Liver (tissue), 7 donors: ENCODE measurements at regions not wholly inside any gene's neighbourhood (a gene's known extent, or its start where the extent isn't known, plus 50 kb on each side); places are given as distances from the start of the nearest gene placed in this dataset.

Experiments used
- DNase-seq: peaks from one replicate; pipeline ENCODE4 v3.0.0-alpha.2; 2017; ENCODE audit warnings: low spot score
- H3K27ac ChIP-seq, 2 donors: one replicate each; pipeline ENCODE4 v1.7.0; 2013; ENCODE audit warnings: inconsistent platforms in 2 of 2, low read length in 2 of 2, control low read depth in 1 of 2, low read depth in 1 of 2, mild to moderate bottlenecking in 1 of 2
- H3K27me3 ChIP-seq, 4 donors: one replicate each; pipeline versions ENCODE4 v1.6.1 to v1.7.0; 2013; ENCODE audit warnings: low read length in 3 of 4, inconsistent platforms in 1 of 4, mild to moderate bottlenecking in 1 of 4, moderate library complexity in 1 of 4; ENCODE audit not compliant: control insufficient read depth in 4 of 4, insufficient read depth in 4 of 4
- H3K36me3 ChIP-seq, 4 donors: one replicate each; pipeline versions ENCODE4 v1.6.1 to v1.7.0; 2013; ENCODE audit warnings: low read length in 3 of 4, mild to moderate bottlenecking in 3 of 4, low read depth in 1 of 4, moderate library complexity in 1 of 4; ENCODE audit not compliant: control insufficient read depth in 4 of 4, insufficient read depth in 3 of 4
- H3K4me1 ChIP-seq, 4 donors: one replicate each; pipeline versions ENCODE4 v1.6.1 to v1.7.0; 2013; ENCODE audit warnings: low read length in 3 of 4, mild to moderate bottlenecking in 3 of 4, moderate library complexity in 1 of 4; ENCODE audit not compliant: control insufficient read depth in 4 of 4, insufficient read depth in 4 of 4
- H3K4me3 ChIP-seq, 3 donors: one replicate each; pipeline versions ENCODE4 v1.6.1 to v1.7.0; 2013; ENCODE audit warnings: low read length in 3 of 3, control low read depth in 1 of 3, low read depth in 1 of 3, mild to moderate bottlenecking in 1 of 3
- H3K9ac ChIP-seq, 2 donors: one replicate each; pipeline ENCODE4 v1.7.0; 2013; ENCODE audit warnings: low read length in 2 of 2, mild to moderate bottlenecking in 2 of 2, moderate library complexity in 2 of 2, control low read depth in 1 of 2, low read depth in 1 of 2
- H3K9me3 ChIP-seq, 4 donors: one replicate each; pipeline versions ENCODE4 v1.6.1 to v1.7.0; 2013; ENCODE audit warnings: low read length in 3 of 4; ENCODE audit not compliant: control insufficient read depth in 4 of 4
- EGR1 ChIP-seq, 2 donors: IDR thresholded peaks; 2 replicates each; pipeline ENCODE4 v1.6.1; 2016 to 2018; ENCODE audit warnings: antibody characterized with exemption in 2 of 2, low read depth in 2 of 2
- FOXA1 ChIP-seq: IDR thresholded peaks from 2 replicates; pipeline ENCODE4 v1.6.1; 2016; ENCODE audit warnings: antibody characterized with exemption
- FOXA2 ChIP-seq: IDR thresholded peaks from 2 replicates; pipeline ENCODE4 v1.6.1; 2016; ENCODE audit warnings: antibody characterized with exemption
- GABPA ChIP-seq, 2 donors: IDR thresholded peaks in 1 of 2; conservative IDR thresholded peaks in 1 of 2; 2 replicates each; pipeline ENCODE4 v1.6.1; 2016; ENCODE audit warnings: antibody characterized with exemption in 2 of 2, mild to moderate bottlenecking in 1 of 2, moderate library complexity in 1 of 2
- HNF4A ChIP-seq, 2 donors: conservative IDR thresholded peaks; 2 replicates each; pipeline ENCODE4 v1.6.1; 2016; ENCODE audit warnings: antibody characterized with exemption in 2 of 2, mild to moderate bottlenecking in 2 of 2
- HNF4G ChIP-seq: IDR thresholded peaks from 2 replicates; pipeline ENCODE4 v1.6.1; 2016; ENCODE audit warnings: antibody characterized with exemption
- JUND ChIP-seq, 2 donors: IDR thresholded peaks; 2 replicates each; pipeline ENCODE4 v1.6.1; 2016; ENCODE audit warnings: antibody characterized with exemption in 2 of 2
- NR2F2 ChIP-seq: IDR thresholded peaks from 2 replicates; pipeline ENCODE4 v1.6.1; 2016; ENCODE audit warnings: antibody characterized with exemption
- RAD21 ChIP-seq, 2 donors: IDR thresholded peaks; 2 replicates each; pipeline ENCODE4 v1.6.1; 2016; ENCODE audit warnings: antibody characterized with exemption in 2 of 2, mild to moderate bottlenecking in 2 of 2
- RXRA ChIP-seq, 2 donors: IDR thresholded peaks; 2 replicates each; pipeline ENCODE4 v1.6.1; 2017 to 2018; ENCODE audit warnings: antibody characterized with exemption in 2 of 2, mild to moderate bottlenecking in 1 of 2
- SP1 ChIP-seq: IDR thresholded peaks from 2 replicates; pipeline ENCODE4 v1.6.1; 2018; ENCODE audit warnings: antibody characterized with exemption, mild to moderate bottlenecking
- TAF1 ChIP-seq: conservative IDR thresholded peaks from 2 replicates; pipeline ENCODE4 v1.6.1; 2016; ENCODE audit warnings: antibody characterized with exemption, mild to moderate bottlenecking
- YY1 ChIP-seq: IDR thresholded peaks from 2 replicates; pipeline ENCODE4 v1.6.1; 2016; ENCODE audit warnings: antibody characterized with exemption, mild to moderate bottlenecking
- WGBS: extraction: QIAGEN DNeasy Blood & Tissue Kit; methylation state at CpG from one replicate; pipeline ENCODE4 v1.1.7; 2013; 5-methylcytosine and 5-hydroxymethylcytosine counted together
- TF ChIP-seq, protein P1 (sequence below): IDR thresholded peaks from 2 replicates; pipeline ENCODE4 v1.6.1; 2016; ENCODE audit warnings: antibody characterized with exemption
- TF ChIP-seq, protein P2 (sequence below): IDR thresholded peaks from 2 replicates; pipeline ENCODE4 v1.6.1; 2016; ENCODE audit warnings: antibody characterized with exemption
- TF ChIP-seq, protein P3 (sequence below): IDR thresholded peaks from 2 replicates; pipeline ENCODE4 v1.6.1; 2016; ENCODE audit warnings: antibody characterized with exemption, mild to moderate bottlenecking
- TF ChIP-seq, protein P4 (sequence below): IDR thresholded peaks from 2 replicates; pipeline ENCODE4 v1.6.1; 2016; ENCODE audit warnings: antibody characterized with exemption
- donor health status: healthy.
- donor health status: healthy.
- donor health status: healthy.
- donor health status: healthy.

DNA sequence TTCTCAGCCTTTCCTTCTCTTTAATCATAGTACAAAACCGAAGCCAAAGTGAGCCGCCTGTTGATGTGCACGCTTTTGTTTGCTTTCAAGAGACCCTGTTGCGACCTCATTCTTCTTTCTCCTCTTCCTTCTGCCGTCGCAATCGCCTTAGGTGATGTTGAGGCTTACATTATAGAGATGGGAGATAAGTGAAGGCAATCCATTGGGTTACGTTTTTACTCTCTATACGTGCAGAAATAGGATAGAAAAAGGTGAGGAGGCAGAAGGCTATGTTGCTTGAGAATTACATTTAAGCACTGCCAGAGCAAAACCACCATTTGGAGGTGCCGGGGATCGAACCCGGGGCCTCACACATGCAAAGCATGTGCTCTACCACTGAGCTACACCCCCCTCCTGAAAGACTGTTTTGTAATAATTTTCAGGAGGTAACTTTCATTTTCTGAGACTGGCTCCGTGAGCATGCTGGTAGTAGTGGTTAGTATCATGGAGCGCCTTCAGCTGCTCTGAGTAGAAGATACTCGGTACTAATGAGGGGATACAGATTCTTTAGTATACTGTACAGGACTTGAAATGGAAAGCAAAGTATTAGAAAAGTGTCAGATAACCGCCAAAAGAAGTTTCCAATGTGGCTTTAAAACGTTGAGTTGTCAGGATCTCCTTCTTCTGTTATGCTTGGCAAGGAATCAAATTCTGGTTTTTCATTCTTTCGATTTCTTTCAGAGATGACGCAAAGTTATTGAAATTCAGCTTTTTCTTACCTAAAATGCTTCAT, 165.6 kb downstream of the TRIM27 start:
- peaks cover 0 to 9% (median 3%) of the 10 kb centered on the region in 4 donors for H3K27me3 ChIP-seq
- H3K4me1 ChIP-seq = no peaks in the 10 kb centered on the region
- H3K9ac ChIP-seq = no peak overlapping the region
- 36% methylated on average over 19 of the region's 19 CpGs for WGBS
- H3K27ac ChIP-seq = no peak overlapping the region
- no peak for TF ChIP-seq TAF1
- TF ChIP-seq RXRA (IDR thresholded peaks at IDR 0.05) = no peak
- DNase-seq = no peak
- H3K36me3 ChIP-seq = no peaks in the 10 kb centered on the region
- no peaks in the 10 kb centered on the region for H3K9me3 ChIP-seq
- H3K4me3 ChIP-seq = no peak overlapping the region

DNA sequence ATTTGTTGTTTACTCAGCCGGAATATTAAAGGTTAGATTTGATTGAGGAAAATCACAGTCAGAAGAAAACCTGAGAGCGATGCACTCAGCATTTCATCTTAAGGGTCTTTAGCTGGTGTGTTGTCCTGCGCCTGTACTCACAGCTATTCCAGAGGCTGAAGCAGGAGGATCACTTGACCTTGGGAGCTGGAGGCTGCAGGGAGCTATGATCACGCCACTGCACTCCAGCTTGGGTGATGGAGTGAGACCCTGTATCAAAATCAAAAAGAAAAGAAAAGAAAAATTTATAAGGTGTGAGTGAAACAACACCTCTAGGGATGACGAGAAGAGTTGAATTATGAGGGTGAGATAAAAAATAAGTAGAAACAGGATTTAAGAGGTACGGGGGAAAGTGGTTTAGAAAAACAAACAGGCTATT, 165.0 kb downstream of the TRIM27 start:
- no peaks in the 10 kb centered on the region for H3K36me3 ChIP-seq
- DNase-seq = no peak
- no peaks in the 10 kb centered on the region for H3K9me3 ChIP-seq
- no peak overlapping the region for H3K27ac ChIP-seq
- H3K4me3 ChIP-seq = no peak overlapping the region
- H3K9ac ChIP-seq = no peak overlapping the region
- TF ChIP-seq JUND (IDR thresholded peaks at IDR 0.05) (no peak), HNF4G (no peak), RXRA (IDR thresholded peaks at IDR 0.05) (no peak), HNF4A (conservative IDR thresholded peaks at IDR 0.05) (no peak), SP1 (no peak), TAF1 (no peak), RAD21 (IDR thresholded peaks at IDR 0.05) (no peak), YY1 (no peak), FOXA2 (no peak)
- TF ChIP-seq, protein P1, sequence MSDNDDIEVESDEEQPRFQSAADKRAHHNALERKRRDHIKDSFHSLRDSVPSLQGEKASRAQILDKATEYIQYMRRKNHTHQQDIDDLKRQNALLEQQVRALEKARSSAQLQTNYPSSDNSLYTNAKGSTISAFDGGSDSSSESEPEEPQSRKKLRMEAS = no peak
- TF ChIP-seq, protein P2, sequence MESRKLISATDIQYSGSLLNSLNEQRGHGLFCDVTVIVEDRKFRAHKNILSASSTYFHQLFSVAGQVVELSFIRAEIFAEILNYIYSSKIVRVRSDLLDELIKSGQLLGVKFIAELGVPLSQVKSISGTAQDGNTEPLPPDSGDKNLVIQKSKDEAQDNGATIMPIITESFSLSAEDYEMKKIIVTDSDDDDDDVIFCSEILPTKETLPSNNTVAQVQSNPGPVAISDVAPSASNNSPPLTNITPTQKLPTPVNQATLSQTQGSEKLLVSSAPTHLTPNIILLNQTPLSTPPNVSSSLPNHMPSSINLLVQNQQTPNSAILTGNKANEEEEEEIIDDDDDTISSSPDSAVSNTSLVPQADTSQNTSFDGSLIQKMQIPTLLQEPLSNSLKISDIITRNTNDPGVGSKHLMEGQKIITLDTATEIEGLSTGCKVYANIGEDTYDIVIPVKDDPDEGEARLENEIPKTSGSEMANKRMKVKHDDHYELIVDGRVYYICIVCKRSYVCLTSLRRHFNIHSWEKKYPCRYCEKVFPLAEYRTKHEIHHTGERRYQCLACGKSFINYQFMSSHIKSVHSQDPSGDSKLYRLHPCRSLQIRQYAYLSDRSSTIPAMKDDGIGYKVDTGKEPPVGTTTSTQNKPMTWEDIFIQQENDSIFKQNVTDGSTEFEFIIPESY = no peak
- peaks cover 0 to 13% (median 3%) of the 10 kb centered on the region in 4 donors for H3K27me3 ChIP-seq
- H3K4me1 ChIP-seq = no peaks in the 10 kb centered on the region
- 63% methylated on average over 6 of the region's 6 CpGs for WGBS

DNA sequence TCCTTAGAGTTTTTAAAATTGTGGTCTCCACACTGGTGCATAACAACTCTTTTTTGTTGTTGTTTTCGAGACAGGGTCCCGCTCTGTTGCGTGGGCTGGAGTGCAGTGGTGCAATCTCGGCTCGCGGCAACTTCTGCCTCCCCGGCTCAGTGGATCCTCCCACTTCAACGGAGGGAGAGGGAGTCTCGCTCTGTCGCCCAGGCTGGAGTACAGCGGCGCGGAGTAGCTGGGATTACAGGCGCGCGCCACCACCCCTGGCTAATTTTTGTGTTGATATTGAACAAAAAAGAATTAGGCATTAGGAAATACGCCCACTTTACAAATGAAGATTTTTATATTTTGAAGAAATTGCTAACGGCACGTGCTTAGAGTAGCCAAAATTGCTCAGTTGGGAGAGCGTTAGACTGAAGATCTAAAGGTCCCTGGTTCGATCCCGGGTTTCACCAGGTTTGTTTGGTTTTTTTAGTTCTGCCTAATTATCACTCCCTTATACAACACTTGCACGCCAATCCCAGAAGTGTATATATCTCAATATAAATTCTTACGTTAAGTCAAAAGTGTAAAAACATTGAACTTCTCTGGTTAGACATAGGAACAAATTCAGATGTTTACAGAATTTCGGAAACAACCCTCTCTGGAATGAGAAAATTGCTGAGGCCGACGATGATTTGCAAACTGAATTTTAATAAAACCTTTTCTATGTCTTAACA, 159.6 kb downstream of the TRIM27 start:
- Histone ChIP-seq H3K4me1 (no peaks in the 10 kb centered on the region), H3K27me3 (peaks cover 3 to 37% (median 21%) of the 10 kb centered on the region in 4 donors), H3K9me3 (peaks cover 0 to 1% (median 0%) of the 10 kb centered on the region in 4 donors), H3K27ac (no peak overlapping the region), H3K36me3 (no peaks in the 10 kb centered on the region), H3K9ac (no peak overlapping the region), H3K4me3 (no peak overlapping the region)
- 40% methylated on average over 27 of the region's 27 CpGs for WGBS
- DNase-seq = no peak
- TF ChIP-seq EGR1 (IDR thresholded peaks at IDR 0.05; ENCODE audit: low read depth in 2 of 2) = no peak
- TF ChIP-seq, protein P2 = no peak
- no peak for TF ChIP-seq NR2F2
- no peak for TF ChIP-seq JUND (IDR thresholded peaks at IDR 0.05)
- no peak for TF ChIP-seq RXRA (IDR thresholded peaks at IDR 0.05)
- TF ChIP-seq, protein P3, sequence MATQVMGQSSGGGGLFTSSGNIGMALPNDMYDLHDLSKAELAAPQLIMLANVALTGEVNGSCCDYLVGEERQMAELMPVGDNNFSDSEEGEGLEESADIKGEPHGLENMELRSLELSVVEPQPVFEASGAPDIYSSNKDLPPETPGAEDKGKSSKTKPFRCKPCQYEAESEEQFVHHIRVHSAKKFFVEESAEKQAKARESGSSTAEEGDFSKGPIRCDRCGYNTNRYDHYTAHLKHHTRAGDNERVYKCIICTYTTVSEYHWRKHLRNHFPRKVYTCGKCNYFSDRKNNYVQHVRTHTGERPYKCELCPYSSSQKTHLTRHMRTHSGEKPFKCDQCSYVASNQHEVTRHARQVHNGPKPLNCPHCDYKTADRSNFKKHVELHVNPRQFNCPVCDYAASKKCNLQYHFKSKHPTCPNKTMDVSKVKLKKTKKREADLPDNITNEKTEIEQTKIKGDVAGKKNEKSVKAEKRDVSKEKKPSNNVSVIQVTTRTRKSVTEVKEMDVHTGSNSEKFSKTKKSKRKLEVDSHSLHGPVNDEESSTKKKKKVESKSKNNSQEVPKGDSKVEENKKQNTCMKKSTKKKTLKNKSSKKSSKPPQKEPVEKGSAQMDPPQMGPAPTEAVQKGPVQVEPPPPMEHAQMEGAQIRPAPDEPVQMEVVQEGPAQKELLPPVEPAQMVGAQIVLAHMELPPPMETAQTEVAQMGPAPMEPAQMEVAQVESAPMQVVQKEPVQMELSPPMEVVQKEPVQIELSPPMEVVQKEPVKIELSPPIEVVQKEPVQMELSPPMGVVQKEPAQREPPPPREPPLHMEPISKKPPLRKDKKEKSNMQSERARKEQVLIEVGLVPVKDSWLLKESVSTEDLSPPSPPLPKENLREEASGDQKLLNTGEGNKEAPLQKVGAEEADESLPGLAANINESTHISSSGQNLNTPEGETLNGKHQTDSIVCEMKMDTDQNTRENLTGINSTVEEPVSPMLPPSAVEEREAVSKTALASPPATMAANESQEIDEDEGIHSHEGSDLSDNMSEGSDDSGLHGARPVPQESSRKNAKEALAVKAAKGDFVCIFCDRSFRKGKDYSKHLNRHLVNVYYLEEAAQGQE = no peak
- no peak for TF ChIP-seq RAD21 (IDR thresholded peaks at IDR 0.05)
- TF ChIP-seq, protein P1 = no peak
- TF ChIP-seq HNF4A (conservative IDR thresholded peaks at IDR 0.05) = no peak
- no peak for TF ChIP-seq GABPA (IDR thresholded peaks at IDR 0.05 in 1 of 2, conservative IDR thresholded peaks at IDR 0.05 in 1 of 2)
- TF ChIP-seq TAF1 = no peak
- no peak for TF ChIP-seq YY1
- no peak for TF ChIP-seq HNF4G
- TF ChIP-seq, protein P4, sequence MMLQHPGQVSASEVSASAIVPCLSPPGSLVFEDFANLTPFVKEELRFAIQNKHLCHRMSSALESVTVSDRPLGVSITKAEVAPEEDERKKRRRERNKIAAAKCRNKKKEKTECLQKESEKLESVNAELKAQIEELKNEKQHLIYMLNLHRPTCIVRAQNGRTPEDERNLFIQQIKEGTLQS = no peak
- TF ChIP-seq SP1 = no peak
- TF ChIP-seq FOXA1 = no peak
